ENCODE measurements at regions not wholly inside any gene's neighbourhood (a gene's known extent, or its start where the extent isn't known, plus 50 kb on each side); places are given as distances from the start of the nearest gene placed in this dataset.
"Not testable (repeated sequence)": the region's sequence is repeated elsewhere in the genome, so short reads cannot be mapped to it uniquely, and the experiment has no call there.

- TF ChIP-seq, protein P1, sequence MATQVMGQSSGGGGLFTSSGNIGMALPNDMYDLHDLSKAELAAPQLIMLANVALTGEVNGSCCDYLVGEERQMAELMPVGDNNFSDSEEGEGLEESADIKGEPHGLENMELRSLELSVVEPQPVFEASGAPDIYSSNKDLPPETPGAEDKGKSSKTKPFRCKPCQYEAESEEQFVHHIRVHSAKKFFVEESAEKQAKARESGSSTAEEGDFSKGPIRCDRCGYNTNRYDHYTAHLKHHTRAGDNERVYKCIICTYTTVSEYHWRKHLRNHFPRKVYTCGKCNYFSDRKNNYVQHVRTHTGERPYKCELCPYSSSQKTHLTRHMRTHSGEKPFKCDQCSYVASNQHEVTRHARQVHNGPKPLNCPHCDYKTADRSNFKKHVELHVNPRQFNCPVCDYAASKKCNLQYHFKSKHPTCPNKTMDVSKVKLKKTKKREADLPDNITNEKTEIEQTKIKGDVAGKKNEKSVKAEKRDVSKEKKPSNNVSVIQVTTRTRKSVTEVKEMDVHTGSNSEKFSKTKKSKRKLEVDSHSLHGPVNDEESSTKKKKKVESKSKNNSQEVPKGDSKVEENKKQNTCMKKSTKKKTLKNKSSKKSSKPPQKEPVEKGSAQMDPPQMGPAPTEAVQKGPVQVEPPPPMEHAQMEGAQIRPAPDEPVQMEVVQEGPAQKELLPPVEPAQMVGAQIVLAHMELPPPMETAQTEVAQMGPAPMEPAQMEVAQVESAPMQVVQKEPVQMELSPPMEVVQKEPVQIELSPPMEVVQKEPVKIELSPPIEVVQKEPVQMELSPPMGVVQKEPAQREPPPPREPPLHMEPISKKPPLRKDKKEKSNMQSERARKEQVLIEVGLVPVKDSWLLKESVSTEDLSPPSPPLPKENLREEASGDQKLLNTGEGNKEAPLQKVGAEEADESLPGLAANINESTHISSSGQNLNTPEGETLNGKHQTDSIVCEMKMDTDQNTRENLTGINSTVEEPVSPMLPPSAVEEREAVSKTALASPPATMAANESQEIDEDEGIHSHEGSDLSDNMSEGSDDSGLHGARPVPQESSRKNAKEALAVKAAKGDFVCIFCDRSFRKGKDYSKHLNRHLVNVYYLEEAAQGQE (IDR thresholded peaks at IDR 0.05; ENCODE audit: unreplicated experiment) = not testable (repeated sequence)
- TF ChIP-seq, protein P2, sequence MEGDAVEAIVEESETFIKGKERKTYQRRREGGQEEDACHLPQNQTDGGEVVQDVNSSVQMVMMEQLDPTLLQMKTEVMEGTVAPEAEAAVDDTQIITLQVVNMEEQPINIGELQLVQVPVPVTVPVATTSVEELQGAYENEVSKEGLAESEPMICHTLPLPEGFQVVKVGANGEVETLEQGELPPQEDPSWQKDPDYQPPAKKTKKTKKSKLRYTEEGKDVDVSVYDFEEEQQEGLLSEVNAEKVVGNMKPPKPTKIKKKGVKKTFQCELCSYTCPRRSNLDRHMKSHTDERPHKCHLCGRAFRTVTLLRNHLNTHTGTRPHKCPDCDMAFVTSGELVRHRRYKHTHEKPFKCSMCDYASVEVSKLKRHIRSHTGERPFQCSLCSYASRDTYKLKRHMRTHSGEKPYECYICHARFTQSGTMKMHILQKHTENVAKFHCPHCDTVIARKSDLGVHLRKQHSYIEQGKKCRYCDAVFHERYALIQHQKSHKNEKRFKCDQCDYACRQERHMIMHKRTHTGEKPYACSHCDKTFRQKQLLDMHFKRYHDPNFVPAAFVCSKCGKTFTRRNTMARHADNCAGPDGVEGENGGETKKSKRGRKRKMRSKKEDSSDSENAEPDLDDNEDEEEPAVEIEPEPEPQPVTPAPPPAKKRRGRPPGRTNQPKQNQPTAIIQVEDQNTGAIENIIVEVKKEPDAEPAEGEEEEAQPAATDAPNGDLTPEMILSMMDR (conservative IDR thresholded peaks at IDR 0.05; ENCODE audit: low read depth in 2 of 2) = not testable (repeated sequence)
- TF ChIP-seq EZH2phosphoT487 (IDR thresholded peaks at IDR 0.05; ENCODE audit: unreplicated experiment) = not testable (repeated sequence)
These were observed 444.4 kb downstream of the TMEM121 start for GRCh38 chr14:105970821-105971220.
